ENCODE measurements at regions not wholly inside any gene's neighbourhood (a gene's known extent, or its start where the extent isn't known, plus 50 kb on each side); places are given as distances from the start of the nearest gene placed in this dataset.

- no peak for DNase-seq
Observed at GRCh38 chr7:32131091-32131490, 60.9 kb upstream of the PDE1C start.

DNA sequence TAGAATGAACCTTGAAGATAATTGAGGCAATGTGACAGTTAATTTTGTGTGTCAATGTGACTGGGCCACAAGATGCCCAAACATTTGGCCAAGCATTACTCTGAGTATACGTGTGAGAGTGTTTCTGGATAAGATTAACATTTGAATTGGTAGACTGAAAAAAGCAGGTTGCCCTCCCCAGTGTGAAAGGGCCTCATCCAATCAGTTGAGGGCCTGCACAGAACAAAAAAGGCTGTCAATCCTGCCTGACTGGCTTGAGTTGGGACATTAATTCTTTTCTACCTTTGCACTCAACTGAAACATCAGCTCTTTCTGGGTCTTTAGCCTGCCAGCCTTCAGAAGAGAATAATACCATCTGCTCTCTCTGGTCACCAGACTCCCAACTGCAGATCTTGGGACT is 56.6 kb upstream of the PDE1C start:
- DNase-seq, result no peak

Measured in NCI-H187 (cell line).